ENCODE measurements at regions not wholly inside any gene's neighbourhood (a gene's known extent, or its start where the extent isn't known, plus 50 kb on each side); places are given as distances from the start of the nearest gene placed in this dataset.

GRCh38 chr10:61529208-61529607, 76.0 kb upstream of the TMEM26 start:
- TF ChIP-seq CTCF (IDR thresholded peaks at IDR 0.05) = no peak
- TF ChIP-seq POLR2A (IDR thresholded peaks at IDR 0.05; ENCODE audit: low read depth) = no peak
- TF ChIP-seq EP300 (IDR thresholded peaks at IDR 0.05) = no peak
- no peak for TF ChIP-seq POLR2AphosphoS5 (IDR thresholded peaks at IDR 0.05)

All from esophagus muscularis mucosa (tissue), 4 donors.